ENCODE measurements at regions not wholly inside any gene's neighbourhood (a gene's known extent, or its start where the extent isn't known, plus 50 kb on each side); places are given as distances from the start of the nearest gene placed in this dataset.

DNA sequence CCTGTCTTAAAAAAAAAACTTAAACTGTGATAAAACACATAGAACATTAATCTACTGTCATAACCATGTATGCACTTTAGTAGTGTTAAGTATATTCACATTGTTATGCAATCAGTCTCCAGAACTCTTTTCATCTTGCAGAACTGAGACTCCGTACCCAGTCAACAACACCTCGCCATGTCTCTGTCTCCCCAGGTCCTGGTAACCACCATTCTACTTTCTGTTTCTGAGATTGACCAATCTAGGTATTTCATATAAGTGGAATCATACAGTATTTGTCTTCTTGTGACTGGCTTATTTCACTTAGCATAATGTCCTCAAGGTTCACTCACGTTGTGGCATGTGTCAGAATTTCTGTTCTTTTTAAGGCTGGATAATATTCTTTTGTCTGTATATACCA, 290.8 kb upstream of the CXCR4 start:
- H3K4me2 ChIP-seq (ENCODE audit: extremely low read depth, insufficient read depth, low read length): no peak overlapping the region
- no peak overlapping the region for H3K27ac ChIP-seq (ENCODE audit: insufficient read depth, low read length)
- no peaks in the 10 kb centered on the region for H3K4me1 ChIP-seq (ENCODE audit: control insufficient read depth, extremely low read depth, insufficient read depth, low read length)
- no peak for DNase-seq (ENCODE audit: low read depth in 2 of 2)
- no peaks in the 10 kb centered on the region for H4K20me1 ChIP-seq (ENCODE audit: control insufficient read depth, extremely low read depth, insufficient read depth, low read length)
- no peaks in the 10 kb centered on the region for H3K79me2 ChIP-seq (ENCODE audit: control insufficient read depth, insufficient read depth, low read length)
- H3K9me3 ChIP-seq (ENCODE audit: control insufficient read depth, insufficient read depth, low read depth, low read length): no peaks in the 10 kb centered on the region
- H2AFZ ChIP-seq (ENCODE audit: low read length): no peak overlapping the region
- no peak for TF ChIP-seq EZH2 (IDR thresholded peaks at IDR 0.05; ENCODE audit: low read length, missing control alignments)
- H3K4me3 ChIP-seq (replicated peaks in 1 of 4; ENCODE audit: control extremely low read depth in 1 of 4, insufficient read depth in 1 of 4, low read depth in 3 of 4, low read length in 4 of 4): no peak overlapping the region
- no peak overlapping the region for H3K9ac ChIP-seq (ENCODE audit: insufficient read depth, low read length)
- H3K27me3 ChIP-seq (ENCODE audit: control insufficient read depth, insufficient read depth, low read length): no peaks in the 10 kb centered on the region
- H3K36me3 ChIP-seq (ENCODE audit: control insufficient read depth, insufficient read depth, low read length): no peaks in the 10 kb centered on the region

DNA sequence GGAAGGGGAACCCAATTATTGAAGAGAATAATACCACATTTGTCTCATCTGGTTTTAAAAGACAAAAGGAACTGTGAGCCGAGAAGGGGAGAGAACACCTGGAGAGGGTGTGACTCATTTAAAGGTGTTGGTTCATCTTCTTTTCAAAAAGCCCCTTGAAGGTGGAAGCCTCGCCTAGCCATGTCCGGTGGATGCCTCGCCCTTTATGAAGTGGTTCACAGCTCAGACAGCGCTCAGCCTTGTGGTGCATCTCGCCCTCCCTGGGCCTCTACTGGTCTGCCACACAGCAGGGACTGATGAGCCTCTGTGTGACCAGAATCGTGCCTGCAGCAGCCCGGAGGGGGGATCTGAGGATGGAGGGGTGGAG, 290.0 kb upstream of the CXCR4 start:
- Histone ChIP-seq H3K36me3 (ENCODE audit: control insufficient read depth, insufficient read depth, low read length) (no peaks in the 10 kb centered on the region), H3K4me1 (ENCODE audit: control insufficient read depth, extremely low read depth, insufficient read depth, low read length) (no peaks in the 10 kb centered on the region), H3K79me2 (ENCODE audit: control insufficient read depth, insufficient read depth, low read length) (no peaks in the 10 kb centered on the region), H3K4me3 (replicated peaks in 1 of 4; ENCODE audit: control extremely low read depth in 1 of 4, insufficient read depth in 1 of 4, low read depth in 3 of 4, low read length in 4 of 4) (no peak overlapping the region), H4K20me1 (ENCODE audit: control insufficient read depth, extremely low read depth, insufficient read depth, low read length) (no peaks in the 10 kb centered on the region), H3K27ac (ENCODE audit: insufficient read depth, low read length) (no peak overlapping the region), H3K9me3 (ENCODE audit: control insufficient read depth, insufficient read depth, low read depth, low read length) (no peaks in the 10 kb centered on the region), H3K27me3 (ENCODE audit: control insufficient read depth, insufficient read depth, low read length) (no peaks in the 10 kb centered on the region), H3K4me2 (ENCODE audit: extremely low read depth, insufficient read depth, low read length) (no peak overlapping the region), H3K9ac (ENCODE audit: insufficient read depth, low read length) (no peak overlapping the region), H2AFZ (ENCODE audit: low read length) (no peak overlapping the region)
- DNase-seq (ENCODE audit: low read depth in 2 of 2): no peak
- TF ChIP-seq, protein P1, sequence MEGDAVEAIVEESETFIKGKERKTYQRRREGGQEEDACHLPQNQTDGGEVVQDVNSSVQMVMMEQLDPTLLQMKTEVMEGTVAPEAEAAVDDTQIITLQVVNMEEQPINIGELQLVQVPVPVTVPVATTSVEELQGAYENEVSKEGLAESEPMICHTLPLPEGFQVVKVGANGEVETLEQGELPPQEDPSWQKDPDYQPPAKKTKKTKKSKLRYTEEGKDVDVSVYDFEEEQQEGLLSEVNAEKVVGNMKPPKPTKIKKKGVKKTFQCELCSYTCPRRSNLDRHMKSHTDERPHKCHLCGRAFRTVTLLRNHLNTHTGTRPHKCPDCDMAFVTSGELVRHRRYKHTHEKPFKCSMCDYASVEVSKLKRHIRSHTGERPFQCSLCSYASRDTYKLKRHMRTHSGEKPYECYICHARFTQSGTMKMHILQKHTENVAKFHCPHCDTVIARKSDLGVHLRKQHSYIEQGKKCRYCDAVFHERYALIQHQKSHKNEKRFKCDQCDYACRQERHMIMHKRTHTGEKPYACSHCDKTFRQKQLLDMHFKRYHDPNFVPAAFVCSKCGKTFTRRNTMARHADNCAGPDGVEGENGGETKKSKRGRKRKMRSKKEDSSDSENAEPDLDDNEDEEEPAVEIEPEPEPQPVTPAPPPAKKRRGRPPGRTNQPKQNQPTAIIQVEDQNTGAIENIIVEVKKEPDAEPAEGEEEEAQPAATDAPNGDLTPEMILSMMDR (conservative IDR thresholded peaks at IDR 0.05 in 1 of 2, IDR thresholded peaks at IDR 0.05 in 1 of 2; ENCODE audit: low read depth in 1 of 2, low read length in 2 of 2): no peak
- TF ChIP-seq EZH2 (IDR thresholded peaks at IDR 0.05; ENCODE audit: low read length, missing control alignments): no peak

DNA sequence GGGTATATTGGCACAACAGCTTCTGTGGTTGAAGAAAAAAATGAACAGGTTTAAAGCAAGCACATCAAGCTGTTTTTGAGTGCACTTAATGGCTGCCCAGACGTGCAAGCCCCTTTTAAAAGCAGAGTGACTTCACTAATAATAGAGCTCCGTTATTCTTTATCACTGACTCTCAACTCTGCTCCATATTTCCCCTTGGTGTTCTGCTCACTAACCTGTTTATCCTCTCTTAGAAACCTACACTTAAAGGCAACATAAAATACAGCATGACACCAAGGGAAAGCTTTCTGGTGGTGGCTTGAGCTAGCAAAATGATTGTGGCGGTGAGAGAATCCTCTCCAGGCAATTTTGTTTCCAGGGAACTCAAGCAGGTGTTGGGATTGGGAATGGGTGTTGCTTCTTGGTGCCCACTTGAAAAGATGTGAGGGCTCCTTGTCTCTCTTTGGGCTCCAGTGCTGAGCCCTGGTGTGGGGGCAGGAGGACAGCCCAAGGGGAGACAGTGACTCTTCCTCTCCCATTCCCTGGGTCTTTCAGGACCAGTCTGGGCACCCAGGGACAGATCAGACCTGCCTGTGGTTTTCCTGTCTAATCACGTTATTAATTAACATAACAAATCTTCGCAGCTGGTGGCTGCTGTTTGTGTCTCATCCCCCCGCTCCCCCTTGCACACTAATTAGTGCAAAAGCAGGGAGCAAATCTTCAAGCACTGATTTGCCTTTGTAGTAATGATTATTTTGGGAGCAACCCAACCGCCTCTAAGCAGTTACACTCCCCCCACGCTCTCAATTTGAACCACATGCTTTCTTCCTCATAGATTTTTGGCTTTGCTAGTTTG, 289.4 kb upstream of the CXCR4 start:
- no peak for DNase-seq (ENCODE audit: low read depth in 2 of 2)
- Histone ChIP-seq H3K4me3 (replicated peaks in 1 of 4; ENCODE audit: control extremely low read depth in 1 of 4, insufficient read depth in 1 of 4, low read depth in 3 of 4, low read length in 4 of 4) (no peak overlapping the region), H2AFZ (ENCODE audit: low read length) (no peak overlapping the region), H3K9me3 (ENCODE audit: control insufficient read depth, insufficient read depth, low read depth, low read length) (no peaks in the 10 kb centered on the region), H3K79me2 (ENCODE audit: control insufficient read depth, insufficient read depth, low read length) (no peaks in the 10 kb centered on the region), H4K20me1 (ENCODE audit: control insufficient read depth, extremely low read depth, insufficient read depth, low read length) (no peaks in the 10 kb centered on the region), H3K27ac (ENCODE audit: insufficient read depth, low read length) (no peak overlapping the region), H3K9ac (ENCODE audit: insufficient read depth, low read length) (no peak overlapping the region), H3K4me2 (ENCODE audit: extremely low read depth, insufficient read depth, low read length) (no peak overlapping the region), H3K4me1 (ENCODE audit: control insufficient read depth, extremely low read depth, insufficient read depth, low read length) (no peaks in the 10 kb centered on the region), H3K27me3 (ENCODE audit: control insufficient read depth, insufficient read depth, low read length) (no peaks in the 10 kb centered on the region), H3K36me3 (ENCODE audit: control insufficient read depth, insufficient read depth, low read length) (no peaks in the 10 kb centered on the region)
- TF ChIP-seq, protein P1 (conservative IDR thresholded peaks at IDR 0.05 in 1 of 2, IDR thresholded peaks at IDR 0.05 in 1 of 2; ENCODE audit: low read depth in 1 of 2, low read length in 2 of 2): no peak
- no peak for TF ChIP-seq EZH2 (IDR thresholded peaks at IDR 0.05; ENCODE audit: low read length, missing control alignments)
